Omental fat pad (tissue), 3 donors: ENCODE measurements at regions not wholly inside any gene's neighbourhood (a gene's known extent, or its start where the extent isn't known, plus 50 kb on each side); places are given as distances from the start of the nearest gene placed in this dataset.

Experiments
- ATAC-seq: fragments of 150-250 bp; one replicate; pipeline ENCODE4 v1.9.1; 2016; ENCODE audit warnings: mild to moderate bottlenecking, moderate library complexity; ENCODE audit not compliant: low FRiP score
- DNase-seq: peaks from one replicate; pipeline ENCODE4 v3.0.0-alpha.2; 2019; ENCODE audit warnings: low spot score
- TF ChIP-seq, protein P1 (sequence below), 3 donors: fragments of 450-650 bp; IDR thresholded peaks; one replicate each; pipeline ENCODE4 v1.5.1; 2016 to 2017; ENCODE audit warnings: antibody characterized with exemption in 3 of 3, mild to moderate bottlenecking in 3 of 3, moderate library complexity in 2 of 3

DNA sequence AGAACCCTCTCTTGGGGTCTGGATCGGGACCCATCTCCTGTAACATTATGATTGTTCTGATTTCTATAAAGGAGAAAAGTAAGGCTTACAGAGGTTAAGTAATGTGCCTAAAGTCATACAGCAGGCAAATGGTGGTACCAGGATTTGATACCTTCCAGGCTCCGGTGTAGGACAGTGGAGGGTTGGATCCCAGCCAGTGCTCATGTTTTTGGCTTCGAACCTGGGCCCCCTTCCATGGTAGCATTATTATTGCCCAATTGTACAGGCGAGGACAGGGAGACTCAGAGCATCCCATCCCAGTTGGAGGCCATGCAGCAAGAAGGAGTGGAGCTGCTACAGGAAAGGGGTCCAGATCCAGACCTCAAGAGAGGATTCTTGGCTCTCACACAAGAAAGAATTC lies 202.7 kb downstream of the TFAP2C start:
- DNase-seq (no peak), ATAC-seq (no peak)
- TF ChIP-seq, protein P1, sequence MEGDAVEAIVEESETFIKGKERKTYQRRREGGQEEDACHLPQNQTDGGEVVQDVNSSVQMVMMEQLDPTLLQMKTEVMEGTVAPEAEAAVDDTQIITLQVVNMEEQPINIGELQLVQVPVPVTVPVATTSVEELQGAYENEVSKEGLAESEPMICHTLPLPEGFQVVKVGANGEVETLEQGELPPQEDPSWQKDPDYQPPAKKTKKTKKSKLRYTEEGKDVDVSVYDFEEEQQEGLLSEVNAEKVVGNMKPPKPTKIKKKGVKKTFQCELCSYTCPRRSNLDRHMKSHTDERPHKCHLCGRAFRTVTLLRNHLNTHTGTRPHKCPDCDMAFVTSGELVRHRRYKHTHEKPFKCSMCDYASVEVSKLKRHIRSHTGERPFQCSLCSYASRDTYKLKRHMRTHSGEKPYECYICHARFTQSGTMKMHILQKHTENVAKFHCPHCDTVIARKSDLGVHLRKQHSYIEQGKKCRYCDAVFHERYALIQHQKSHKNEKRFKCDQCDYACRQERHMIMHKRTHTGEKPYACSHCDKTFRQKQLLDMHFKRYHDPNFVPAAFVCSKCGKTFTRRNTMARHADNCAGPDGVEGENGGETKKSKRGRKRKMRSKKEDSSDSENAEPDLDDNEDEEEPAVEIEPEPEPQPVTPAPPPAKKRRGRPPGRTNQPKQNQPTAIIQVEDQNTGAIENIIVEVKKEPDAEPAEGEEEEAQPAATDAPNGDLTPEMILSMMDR (IDR thresholded peaks at IDR 0.05) = no peak

DNA sequence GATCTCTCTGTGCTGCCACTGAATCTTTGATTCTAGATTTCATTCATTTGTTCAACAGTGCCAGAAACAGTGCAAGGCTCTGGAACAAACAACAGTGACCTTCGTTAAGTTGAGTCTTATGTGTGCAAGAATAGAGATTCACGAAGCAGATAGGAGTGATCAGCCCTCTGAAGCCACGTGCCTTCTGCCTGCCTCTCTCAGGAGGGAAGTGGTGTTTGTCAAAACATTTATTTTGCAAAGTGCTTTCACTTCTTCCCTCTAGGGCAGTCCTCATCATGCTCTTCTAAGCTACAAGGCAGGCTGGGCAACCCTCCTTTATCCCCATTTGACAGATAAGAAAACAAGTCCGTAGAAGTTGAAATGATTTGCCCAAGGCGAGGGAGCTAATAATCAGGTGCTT lies 204.3 kb downstream of the TFAP2C start:
- no peak for ATAC-seq
- DNase-seq = no peak
- TF ChIP-seq, protein P1 (IDR thresholded peaks at IDR 0.05) = no peak

DNA sequence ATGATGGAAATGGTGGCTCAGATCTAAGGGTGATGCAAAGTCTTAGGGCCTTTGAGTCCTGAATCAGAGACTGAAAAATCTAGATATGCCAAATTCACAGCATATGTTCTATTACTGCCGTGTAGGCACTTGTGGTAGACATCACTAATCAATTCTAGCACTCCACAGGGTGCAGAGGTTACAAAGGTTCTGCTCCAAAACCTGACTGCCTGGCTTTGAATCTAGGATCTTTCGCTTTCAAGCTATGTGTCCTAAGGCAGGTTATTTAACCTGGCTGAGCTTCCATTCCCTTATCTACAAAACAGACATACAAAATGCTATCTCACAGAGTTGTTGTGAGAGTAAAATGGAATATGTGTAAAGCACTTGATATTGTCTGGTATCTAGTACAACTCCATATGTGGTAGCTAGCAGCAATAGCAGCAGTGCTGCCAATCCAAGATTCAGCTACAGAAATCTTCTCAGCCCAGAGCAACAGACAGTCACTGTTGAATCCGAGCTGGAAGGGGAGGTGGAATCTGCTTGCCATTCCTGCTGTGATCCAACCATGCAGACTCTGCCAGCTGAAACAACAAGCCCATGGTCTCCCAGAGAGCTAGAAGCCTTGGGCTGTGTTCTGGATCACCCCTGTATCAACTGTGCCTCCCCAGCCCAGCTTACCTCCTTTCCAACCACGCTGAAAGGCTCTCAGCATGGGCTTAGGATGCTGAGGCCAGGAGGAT lies 206.9 kb downstream of the TFAP2C start:
- DNase-seq = no peak
- ATAC-seq = no peak
- TF ChIP-seq, protein P1 (IDR thresholded peaks at IDR 0.05) = no peak

DNA sequence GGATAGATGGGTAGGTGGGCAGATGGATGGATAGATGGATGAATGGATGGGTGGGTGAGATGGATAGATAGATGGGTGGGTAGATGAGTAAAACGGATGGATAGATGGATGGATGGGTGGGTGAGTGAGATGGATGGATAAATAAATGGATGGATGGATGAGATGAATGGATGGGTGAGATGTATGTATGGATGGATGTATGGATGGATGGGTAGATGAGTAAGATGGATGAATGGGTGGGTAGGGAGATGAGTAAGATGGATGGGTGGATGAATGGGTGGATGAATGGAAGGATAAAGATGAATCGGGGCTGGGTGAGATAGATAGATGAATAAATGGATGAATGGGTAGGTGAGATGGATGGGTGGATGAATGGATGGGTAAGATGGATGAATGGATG lies 210.1 kb downstream of the TFAP2C start:
- DNase-seq = no peak
- ATAC-seq = no peak
- TF ChIP-seq, protein P1 (IDR thresholded peaks at IDR 0.05) = no peak

DNA sequence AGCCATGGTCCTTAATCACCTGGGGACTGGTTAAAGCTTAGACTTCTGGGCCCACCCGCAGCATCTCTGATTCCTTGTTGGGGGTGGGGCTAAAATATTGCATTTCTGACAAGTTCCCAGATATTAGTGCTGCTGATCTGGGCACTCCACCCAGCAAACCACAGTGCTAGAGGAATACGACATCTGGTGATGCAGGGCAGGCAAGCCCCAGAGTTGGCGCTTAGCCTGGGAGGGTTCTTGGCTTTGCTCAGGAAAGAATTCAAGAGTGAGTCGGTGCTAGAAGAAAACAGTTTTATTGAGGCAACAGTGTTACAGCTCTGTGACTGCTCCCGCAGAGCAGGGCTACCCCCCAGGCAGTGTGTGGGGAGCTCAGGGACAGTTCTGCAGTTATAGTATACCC lies 210.7 kb downstream of the TFAP2C start:
- DNase-seq (no peak), ATAC-seq (no peak)
- TF ChIP-seq, protein P1 (IDR thresholded peaks at IDR 0.05) = no peak

DNA sequence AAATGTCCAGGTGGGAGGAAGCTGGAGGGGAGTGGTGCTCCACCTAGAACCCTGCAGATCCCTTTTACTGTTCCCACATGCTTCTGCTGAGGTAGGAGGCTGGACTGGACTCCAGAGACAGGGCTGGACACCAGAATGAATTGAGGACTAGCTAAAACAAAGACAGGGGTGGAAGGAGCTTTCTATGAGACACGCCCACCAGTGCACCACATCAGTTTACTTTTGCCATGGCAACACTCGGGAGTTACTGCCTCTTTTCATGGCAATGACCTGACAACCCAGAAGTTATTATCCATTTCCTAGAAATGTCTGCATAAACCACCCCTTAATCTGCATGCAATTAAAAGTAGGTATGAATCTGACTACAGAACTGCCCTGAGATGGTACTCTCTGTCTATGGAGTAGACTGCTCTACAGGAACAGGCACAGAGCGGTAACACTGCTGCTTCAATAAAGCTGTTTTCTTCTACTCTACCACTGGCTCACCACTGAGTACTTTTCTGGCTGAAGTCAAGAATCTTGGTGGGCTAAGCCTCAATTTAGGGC lies 211.7 kb downstream of the TFAP2C start:
- TF ChIP-seq, protein P1 (IDR thresholded peaks at IDR 0.05) = no peak
- no peak for ATAC-seq
- DNase-seq = no peak

DNA sequence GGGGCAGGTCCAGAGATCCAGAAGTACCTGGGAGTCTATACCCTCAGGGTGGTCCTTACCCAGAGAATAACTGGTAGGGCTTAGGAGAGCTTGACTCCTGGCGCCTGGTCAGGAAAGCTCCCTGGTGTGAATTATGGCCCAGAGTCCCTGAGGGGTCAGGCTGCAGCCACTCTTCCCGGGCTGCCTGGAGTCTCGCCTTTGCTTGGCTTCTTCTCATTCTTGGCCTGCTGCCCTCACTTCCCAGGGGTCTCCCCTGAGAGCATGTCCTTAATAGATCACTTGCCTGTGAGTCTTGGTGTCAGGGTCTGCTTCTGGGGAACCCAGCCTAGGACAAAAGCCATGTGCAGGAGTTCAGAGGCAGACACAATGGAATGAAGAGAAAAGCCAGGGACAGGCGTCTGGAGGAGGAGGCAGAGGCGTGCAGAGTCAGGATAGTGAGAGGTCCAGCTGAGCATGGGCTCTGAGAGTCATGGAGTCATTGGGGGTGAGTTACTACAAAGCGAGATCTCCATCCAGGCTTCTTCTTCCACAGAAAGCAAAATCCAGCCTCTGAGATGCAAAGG lies 212.3 kb downstream of the TFAP2C start:
- no peak for DNase-seq
- no peak for ATAC-seq
- TF ChIP-seq, protein P1 (IDR thresholded peaks at IDR 0.05) = no peak
